Osteocyte (in vitro differentiated cells): ENCODE measurements at regions not wholly inside any gene's neighbourhood (a gene's known extent, or its start where the extent isn't known, plus 50 kb on each side); places are given as distances from the start of the nearest gene placed in this dataset.

ENCODE experiments used
- DNase-seq: peaks from one replicate; pipeline ENCODE4 v3.0.0; 2021; ENCODE audit warnings: mixed read lengths; ENCODE audit not compliant: unreplicated experiment; ENCODE audit errors: extremely low spot score
- H3K27ac Mint-ChIP-seq: one replicate; pipeline ENCODE4 v1.8.0; 2021; ENCODE audit warnings: mild to moderate bottlenecking, mixed read lengths; ENCODE audit not compliant: unreplicated experiment
- H3K27me3 Mint-ChIP-seq: one replicate; pipeline ENCODE4 v1.8.0; 2021; ENCODE audit warnings: mixed read lengths; ENCODE audit not compliant: unreplicated experiment
- H3K36me3 Mint-ChIP-seq: one replicate; pipeline ENCODE4 v1.8.0; 2021; ENCODE audit warnings: mixed read lengths; ENCODE audit not compliant: unreplicated experiment
- H3K4me1 Mint-ChIP-seq: one replicate; pipeline ENCODE4 v1.8.0; 2021; ENCODE audit warnings: mixed read lengths; ENCODE audit not compliant: unreplicated experiment
- H3K4me3 Mint-ChIP-seq: one replicate; pipeline ENCODE4 v1.8.0; 2021; ENCODE audit warnings: mild to moderate bottlenecking, moderate library complexity, mixed read lengths; ENCODE audit not compliant: unreplicated experiment
- H3K9me3 Mint-ChIP-seq: one replicate; pipeline ENCODE4 v1.8.0; 2021; ENCODE audit warnings: mixed read lengths; ENCODE audit not compliant: unreplicated experiment
- CTCF ChIP-seq: fragments of 200-600 bp; sonication (generic); IDR thresholded peaks from 2 replicates; pipeline ENCODE4 v1.5.0; 2021; ENCODE audit warnings: antibody characterized with exemption, mild to moderate bottlenecking, moderate library complexity

- Mint-ChIP-seq H3K36me3 (no peaks in the 10 kb centered on the region), H3K27me3 (no peaks in the 10 kb centered on the region), H3K4me3 (no peak overlapping the region), H3K27ac (no peak overlapping the region), H3K9me3 (no peaks in the 10 kb centered on the region), H3K4me1 (peaks cover 2% of the 10 kb centered on the region)
- TF ChIP-seq CTCF = no peak
- DNase-seq = no peak
These were observed 87.2 kb downstream of the RMI1 start for GRCh38 chr9:84067821-84068220.

GRCh38 chr9:84068872-84069271 lies 88.3 kb downstream of the RMI1 start:
- no peak for DNase-seq

GRCh38 chr9:84070590-84070989 lies 90.0 kb downstream of the RMI1 start:
- H3K36me3 Mint-ChIP-seq = no peaks in the 10 kb centered on the region
- H3K27me3 Mint-ChIP-seq = no peaks in the 10 kb centered on the region
- no peaks in the 10 kb centered on the region for H3K4me1 Mint-ChIP-seq
- TF ChIP-seq CTCF = no peak
- no peak overlapping the region for H3K4me3 Mint-ChIP-seq
- H3K9me3 Mint-ChIP-seq = no peaks in the 10 kb centered on the region
- no peak for DNase-seq
- no peak overlapping the region for H3K27ac Mint-ChIP-seq

More at GRCh38 chr9:84068872-84069271, 88.3 kb downstream of the RMI1 start:
- Mint-ChIP-seq H3K27me3 (no peaks in the 10 kb centered on the region), H3K36me3 (no peaks in the 10 kb centered on the region), H3K9me3 (no peaks in the 10 kb centered on the region), H3K27ac (no peak overlapping the region), H3K4me1 (no peaks in the 10 kb centered on the region), H3K4me3 (no peak overlapping the region)
- no peak for TF ChIP-seq CTCF

GRCh38 chr9:84072621-84073180 lies 92.1 kb downstream of the RMI1 start:
- TF ChIP-seq CTCF = no peak
- H3K36me3 Mint-ChIP-seq = no peaks in the 10 kb centered on the region
- no peak overlapping the region for H3K27ac Mint-ChIP-seq
- peaks cover 2% of the 10 kb centered on the region for H3K9me3 Mint-ChIP-seq
- H3K4me1 Mint-ChIP-seq = no peaks in the 10 kb centered on the region
- DNase-seq = no peak
- H3K27me3 Mint-ChIP-seq = no peaks in the 10 kb centered on the region
- no peak overlapping the region for H3K4me3 Mint-ChIP-seq

GRCh38 chr9:84075004-84075403 lies 94.4 kb downstream of the RMI1 start:
- H3K36me3 Mint-ChIP-seq = no peaks in the 10 kb centered on the region
- TF ChIP-seq CTCF = no peak
- H3K9me3 Mint-ChIP-seq = peaks cover 6% of the 10 kb centered on the region
- H3K27ac Mint-ChIP-seq = no peak overlapping the region
- H3K4me1 Mint-ChIP-seq = peaks cover 11% of the 10 kb centered on the region
- H3K27me3 Mint-ChIP-seq = no peaks in the 10 kb centered on the region
- DNase-seq = no peak
- H3K4me3 Mint-ChIP-seq = no peak overlapping the region
